Smooth muscle cell (in vitro differentiated cells): ENCODE measurements at regions not wholly inside any gene's neighbourhood (a gene's known extent, or its start where the extent isn't known, plus 50 kb on each side); places are given as distances from the start of the nearest gene placed in this dataset.

ENCODE experiments used
- DNase-seq: peaks from one replicate; lab custom pipeline; 2025; ENCODE audit not compliant: unreplicated experiment; lab: John Stamatoyannopoulos, UW
- H2AFZ ChIP-seq: fragments of 200-600 bp; sonication (generic); 2 replicates; pipeline ENCODE4 v1.6.0; 2016; ENCODE audit warnings: antibody characterized with exemption, low read depth, mild to moderate bottlenecking
- H3F3A ChIP-seq: fragments of 200-600 bp; sonication (generic); 2 replicates; pipeline ENCODE4 v1.6.0; 2017; ENCODE audit warnings: antibody characterized with exemption, low read depth
- H3K27ac ChIP-seq: fragments of 200-600 bp; sonication (generic); 2 replicates; pipeline ENCODE4 v1.5.1; 2016; ENCODE audit warnings: low read depth, mild to moderate bottlenecking
- H3K27me3 ChIP-seq: fragments of 200-600 bp; sonication (generic); 2 replicates; pipeline ENCODE4 v1.6.1; 2016; ENCODE audit warnings: low read depth, mild to moderate bottlenecking
- H3K36me3 ChIP-seq: fragments of 200-600 bp; sonication (generic); 2 replicates; pipeline ENCODE4 v1.5.1; 2016; ENCODE audit warnings: low read depth
- H3K4me1 ChIP-seq: fragments of 200-600 bp; sonication (generic); 2 replicates; pipeline ENCODE4 v1.5.1; 2016; ENCODE audit warnings: low read depth
- H3K4me2 ChIP-seq: fragments of 200-600 bp; sonication (generic); 2 replicates; pipeline ENCODE4 v1.6.0; 2016; ENCODE audit warnings: mild to moderate bottlenecking
- H3K4me3 ChIP-seq: fragments of 200-600 bp; sonication (generic); 2 replicates; pipeline ENCODE4 v1.5.1; 2016; ENCODE audit warnings: mild to moderate bottlenecking
- H3K79me2 ChIP-seq: fragments of 200-600 bp; sonication (generic); 2 replicates; pipeline ENCODE4 v1.6.0; 2016; ENCODE audit warnings: low read depth, mild to moderate bottlenecking
- H3K9ac ChIP-seq: fragments of 200-600 bp; sonication (generic); 2 replicates; pipeline ENCODE4 v1.6.0; 2016; ENCODE audit warnings: low read depth
- H3K9me3 ChIP-seq: fragments of 200-600 bp; sonication (generic); replicated peaks from 2 replicates; pipeline ENCODE4 v1.5.1; 2016; ENCODE audit warnings: low read depth
- H4K20me1 ChIP-seq: fragments of 200-600 bp; sonication (generic); 2 replicates; pipeline ENCODE4 v1.6.0; 2016; ENCODE audit warnings: low read depth
- WGBS: methylation state at CpG from one replicate; pipeline ENCODE4 v1.1.7; 2016; ENCODE audit warnings: low lambda C conversion rate; 5-methylcytosine and 5-hydroxymethylcytosine counted together
- TF ChIP-seq, protein P1 (sequence below): fragments of 200-600 bp; sonication (generic); IDR thresholded peaks from 2 replicates; pipeline ENCODE4 v1.5.1; 2017; ENCODE audit warnings: borderline replicate concordance, mild to moderate bottlenecking, antibody characterized with exemption; ENCODE audit not compliant: insufficient read depth, poor library complexity, severe bottlenecking

DNA sequence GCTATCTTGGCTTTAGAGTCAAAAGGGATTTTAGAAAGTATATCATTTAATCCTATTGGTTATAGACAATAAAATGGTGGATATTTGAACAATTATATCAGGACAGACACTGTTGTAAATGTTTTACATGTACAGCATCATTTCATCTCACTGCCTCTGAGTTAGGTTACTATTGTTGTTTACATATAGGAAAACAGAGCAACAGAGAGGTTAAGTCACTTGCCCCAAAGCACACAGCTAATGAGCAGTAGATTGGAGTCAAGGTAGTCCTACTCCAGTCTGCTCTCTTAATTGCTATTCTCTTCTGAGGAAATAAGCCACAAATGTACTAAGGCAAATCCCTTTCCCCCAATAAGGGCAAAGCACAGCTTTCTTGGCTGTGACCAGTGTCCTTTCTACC is 142.9 kb downstream of the MTX2 start:
- DNase-seq = no peak
- Histone ChIP-seq H3K4me1 (no peaks in the 10 kb centered on the region), H2AFZ (no peak overlapping the region), H3K9ac (no peak overlapping the region), H3K36me3 (no peaks in the 10 kb centered on the region), H3K27me3 (no peaks in the 10 kb centered on the region), H3F3A (no peaks in the 10 kb centered on the region), H3K79me2 (no peaks in the 10 kb centered on the region), H3K27ac (no peak overlapping the region), H4K20me1 (no peaks in the 10 kb centered on the region), H3K9me3 (no peaks in the 10 kb centered on the region), H3K4me2 (no peak overlapping the region), H3K4me3 (no peak overlapping the region)
- TF ChIP-seq, protein P1, sequence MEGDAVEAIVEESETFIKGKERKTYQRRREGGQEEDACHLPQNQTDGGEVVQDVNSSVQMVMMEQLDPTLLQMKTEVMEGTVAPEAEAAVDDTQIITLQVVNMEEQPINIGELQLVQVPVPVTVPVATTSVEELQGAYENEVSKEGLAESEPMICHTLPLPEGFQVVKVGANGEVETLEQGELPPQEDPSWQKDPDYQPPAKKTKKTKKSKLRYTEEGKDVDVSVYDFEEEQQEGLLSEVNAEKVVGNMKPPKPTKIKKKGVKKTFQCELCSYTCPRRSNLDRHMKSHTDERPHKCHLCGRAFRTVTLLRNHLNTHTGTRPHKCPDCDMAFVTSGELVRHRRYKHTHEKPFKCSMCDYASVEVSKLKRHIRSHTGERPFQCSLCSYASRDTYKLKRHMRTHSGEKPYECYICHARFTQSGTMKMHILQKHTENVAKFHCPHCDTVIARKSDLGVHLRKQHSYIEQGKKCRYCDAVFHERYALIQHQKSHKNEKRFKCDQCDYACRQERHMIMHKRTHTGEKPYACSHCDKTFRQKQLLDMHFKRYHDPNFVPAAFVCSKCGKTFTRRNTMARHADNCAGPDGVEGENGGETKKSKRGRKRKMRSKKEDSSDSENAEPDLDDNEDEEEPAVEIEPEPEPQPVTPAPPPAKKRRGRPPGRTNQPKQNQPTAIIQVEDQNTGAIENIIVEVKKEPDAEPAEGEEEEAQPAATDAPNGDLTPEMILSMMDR = no peak

DNA sequence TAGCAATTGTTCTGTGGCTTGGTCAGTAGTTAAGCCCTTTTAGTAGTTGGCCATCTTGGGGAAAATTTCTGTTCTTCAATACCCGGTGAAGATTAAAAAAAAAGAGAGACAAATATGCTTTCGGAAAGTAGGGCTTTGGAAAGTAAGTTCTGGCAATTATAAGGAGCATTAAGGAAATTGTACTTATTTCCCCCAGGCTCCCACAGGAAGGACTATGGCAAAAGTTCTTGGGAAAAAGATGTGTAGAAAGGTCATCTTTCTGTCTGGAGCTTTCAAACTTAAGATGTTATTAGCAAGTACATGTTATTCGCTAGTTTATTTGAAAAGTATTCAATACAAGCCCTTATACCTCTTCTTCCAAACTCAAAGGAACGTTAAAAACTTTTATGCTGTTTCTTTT is 144.5 kb downstream of the MTX2 start:
- TF ChIP-seq, protein P1 = no peak
- H4K20me1 ChIP-seq = no peaks in the 10 kb centered on the region
- no peak for DNase-seq
- no peaks in the 10 kb centered on the region for H3F3A ChIP-seq
- H3K79me2 ChIP-seq = no peaks in the 10 kb centered on the region
- H3K36me3 ChIP-seq = no peaks in the 10 kb centered on the region
- peaks cover 3% of the 10 kb centered on the region for H3K4me1 ChIP-seq
- 88% methylated on average over 4 of the region's 4 CpGs for WGBS
- no peaks in the 10 kb centered on the region for H3K9me3 ChIP-seq
- no peaks in the 10 kb centered on the region for H3K27me3 ChIP-seq
- H3K9ac ChIP-seq = no peak overlapping the region
- H3K27ac ChIP-seq = no peak overlapping the region
- H3K4me2 ChIP-seq = no peak overlapping the region
- H3K4me3 ChIP-seq = no peak overlapping the region
- H2AFZ ChIP-seq = no peak overlapping the region

DNA sequence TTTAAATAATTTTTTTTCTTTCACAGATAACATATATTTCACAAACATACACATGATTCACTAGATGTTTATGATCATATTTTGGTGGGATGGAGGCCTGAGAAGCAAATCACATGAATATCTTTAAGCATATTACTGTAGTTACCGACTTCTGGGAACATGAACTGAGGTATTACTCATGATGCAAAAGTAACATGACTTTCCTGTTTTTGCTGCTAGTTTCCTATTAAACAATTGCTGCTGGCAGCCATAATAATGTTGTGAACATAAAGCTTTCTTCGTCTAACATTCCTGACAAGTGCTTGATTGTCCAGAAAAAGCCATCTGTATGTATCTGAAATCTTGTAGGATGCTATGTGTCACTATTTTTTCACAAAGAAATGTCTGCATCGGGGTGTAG is 145.4 kb downstream of the MTX2 start:
- no peaks in the 10 kb centered on the region for H4K20me1 ChIP-seq
- no peaks in the 10 kb centered on the region for H3F3A ChIP-seq
- H3K79me2 ChIP-seq = no peaks in the 10 kb centered on the region
- H3K9me3 ChIP-seq = no peaks in the 10 kb centered on the region
- no peaks in the 10 kb centered on the region for H3K27me3 ChIP-seq
- H2AFZ ChIP-seq = no peak overlapping the region
- H3K4me3 ChIP-seq = no peak overlapping the region
- no peaks in the 10 kb centered on the region for H3K36me3 ChIP-seq
- no peak overlapping the region for H3K27ac ChIP-seq
- no peak for DNase-seq
- WGBS = 80% methylated on average over 3 of the region's 3 CpGs
- no peak overlapping the region for H3K4me2 ChIP-seq
- no peak overlapping the region for H3K9ac ChIP-seq
- peaks cover 6% of the 10 kb centered on the region for H3K4me1 ChIP-seq
- TF ChIP-seq, protein P1 = no peak

DNA sequence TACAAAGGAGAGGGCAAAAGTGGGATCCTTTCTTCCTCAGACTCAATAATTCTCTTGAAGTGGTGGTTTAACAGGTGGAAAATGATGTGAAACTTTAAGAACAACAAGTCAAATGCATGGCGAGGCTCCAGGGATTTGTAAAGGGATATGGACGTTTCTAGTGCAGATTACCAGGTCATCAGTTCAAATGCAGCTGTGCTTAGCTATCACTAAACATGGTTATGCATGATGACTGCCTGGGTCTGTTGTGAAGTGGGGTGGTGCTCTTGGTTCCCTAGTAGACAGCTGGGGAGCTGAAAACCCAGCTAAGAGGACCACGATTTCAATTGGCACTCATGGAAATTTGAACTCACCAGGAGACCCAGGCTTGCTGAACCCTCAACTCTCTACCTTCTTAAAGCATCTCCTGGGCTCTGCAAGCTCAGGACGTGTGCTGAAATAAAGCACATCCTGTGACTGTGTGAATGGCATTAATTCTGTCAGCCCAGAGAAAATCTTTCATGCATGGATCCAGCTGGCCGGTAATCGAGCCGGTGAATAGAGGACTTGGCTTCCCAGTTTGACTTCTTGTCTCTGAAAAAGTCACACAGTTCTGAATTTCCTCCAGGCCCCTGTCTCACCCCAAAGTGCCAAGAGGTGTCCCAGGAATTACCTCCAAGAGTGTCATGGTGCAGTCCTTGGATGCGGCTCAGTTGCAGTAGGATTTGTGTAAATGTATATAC is 146.1 kb downstream of the MTX2 start:
- Histone ChIP-seq H3K4me3 (no peak overlapping the region), H3K27me3 (no peaks in the 10 kb centered on the region), H3K36me3 (no peaks in the 10 kb centered on the region), H3K4me1 (peaks cover 11% of the 10 kb centered on the region), H3K9ac (no peak overlapping the region), H3K9me3 (no peaks in the 10 kb centered on the region), H3K27ac (no peak overlapping the region), H2AFZ (no peak overlapping the region), H3K4me2 (no peak overlapping the region), H4K20me1 (no peaks in the 10 kb centered on the region), H3F3A (no peaks in the 10 kb centered on the region), H3K79me2 (no peaks in the 10 kb centered on the region)
- WGBS = 87% methylated on average over 8 of the region's 8 CpGs
- TF ChIP-seq, protein P1 = no peak
- DNase-seq = no peak
